ENCODE measurements at regions not wholly inside any gene's neighbourhood (a gene's known extent, or its start where the extent isn't known, plus 50 kb on each side); places are given as distances from the start of the nearest gene placed in this dataset.
"Not testable (repeated sequence)": the region's sequence is repeated elsewhere in the genome, so short reads cannot be mapped to it uniquely, and the experiment has no call there.

DNA sequence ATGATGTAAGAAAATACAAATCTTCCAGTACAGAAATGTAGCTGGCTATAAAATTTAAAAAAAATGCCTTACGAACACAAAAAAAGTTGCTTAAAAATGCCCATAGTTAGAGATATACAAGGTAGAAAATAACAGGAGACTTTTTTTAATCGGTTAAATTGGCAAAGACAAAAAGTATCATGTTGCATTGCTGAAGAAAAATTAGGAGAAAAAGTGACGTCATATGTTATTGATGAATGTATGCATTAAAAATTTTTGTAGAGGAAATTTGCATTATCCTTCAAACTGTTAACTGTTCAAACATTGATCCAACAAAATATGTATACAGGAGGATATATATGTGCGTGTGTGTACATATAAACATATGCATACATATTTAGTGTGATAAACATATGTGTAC lies 1634.4 kb upstream of the PCDH7 start:
- Histone ChIP-seq H3K9ac (ENCODE audit: low read length) (no peak overlapping the region), H3K4me3 (ENCODE audit: low read length) (no peak overlapping the region), H3K27me3 (ENCODE audit: control insufficient read depth, insufficient read depth, low read length) (no peaks in the 10 kb centered on the region), H3K36me3 (ENCODE audit: control insufficient read depth, insufficient read depth, low read length) (no peaks in the 10 kb centered on the region), H3K4me1 (ENCODE audit: control insufficient read depth, insufficient read depth, low read length) (no peaks in the 10 kb centered on the region), H3K27ac (ENCODE audit: low read depth, low read length) (no peak overlapping the region)

DNA sequence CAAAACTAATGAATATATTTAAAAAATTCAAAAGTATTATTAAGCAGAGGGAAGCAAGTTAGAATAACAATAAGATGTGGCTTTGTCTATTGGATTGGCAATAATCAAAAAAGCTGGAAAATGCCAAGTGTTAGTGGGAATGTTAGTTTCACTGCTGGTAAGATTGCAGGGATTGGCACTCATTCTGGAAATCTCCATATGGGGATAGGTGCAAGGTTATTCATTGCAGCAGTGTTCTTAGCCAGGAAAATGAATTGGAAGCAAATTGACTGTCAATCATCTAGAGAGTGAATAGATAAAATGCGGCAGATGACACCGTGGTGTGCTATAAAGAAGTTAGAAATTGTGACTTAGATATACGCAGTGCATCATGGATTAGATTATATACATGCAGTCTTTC lies 1615.5 kb upstream of the PCDH7 start:
- H3K4me3 ChIP-seq (ENCODE audit: low read length) = no peak overlapping the region
- H3K36me3 ChIP-seq (ENCODE audit: control insufficient read depth, insufficient read depth, low read length) = no peaks in the 10 kb centered on the region
- H3K27me3 ChIP-seq (ENCODE audit: control insufficient read depth, insufficient read depth, low read length) = no peaks in the 10 kb centered on the region
- no peak overlapping the region for H3K27ac ChIP-seq (ENCODE audit: low read depth, low read length)
- H3K9ac ChIP-seq (ENCODE audit: low read length) = no peak overlapping the region
- no peaks in the 10 kb centered on the region for H3K4me1 ChIP-seq (ENCODE audit: control insufficient read depth, insufficient read depth, low read length)

DNA sequence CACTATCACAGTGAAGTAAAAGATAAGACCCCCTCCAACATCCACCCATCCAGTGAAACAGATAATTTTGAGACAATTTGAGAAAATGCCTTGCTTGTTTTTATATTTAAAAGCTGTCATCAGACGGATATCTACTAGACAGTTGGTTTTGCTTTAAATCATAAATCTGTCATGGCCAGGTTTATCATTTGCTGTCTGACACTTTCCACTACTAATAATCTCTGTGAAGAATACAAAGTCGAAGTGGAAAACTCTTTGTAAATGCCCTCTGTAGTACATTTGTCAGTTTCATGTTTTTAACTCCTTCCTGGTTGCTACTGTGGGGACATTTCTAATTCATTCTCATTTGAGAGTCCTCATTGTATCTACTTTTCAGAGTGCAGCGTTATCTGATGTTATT lies 1606.2 kb upstream of the PCDH7 start:
- no peaks in the 10 kb centered on the region for H3K36me3 ChIP-seq (ENCODE audit: control insufficient read depth, insufficient read depth, low read length)
- no peak overlapping the region for H3K27ac ChIP-seq (ENCODE audit: low read depth, low read length)
- no peak overlapping the region for H3K9ac ChIP-seq (ENCODE audit: low read length)
- H3K4me1 ChIP-seq (ENCODE audit: control insufficient read depth, insufficient read depth, low read length) = no peaks in the 10 kb centered on the region
- H3K27me3 ChIP-seq (ENCODE audit: control insufficient read depth, insufficient read depth, low read length) = no peaks in the 10 kb centered on the region
- no peak overlapping the region for H3K4me3 ChIP-seq (ENCODE audit: low read length)

DNA sequence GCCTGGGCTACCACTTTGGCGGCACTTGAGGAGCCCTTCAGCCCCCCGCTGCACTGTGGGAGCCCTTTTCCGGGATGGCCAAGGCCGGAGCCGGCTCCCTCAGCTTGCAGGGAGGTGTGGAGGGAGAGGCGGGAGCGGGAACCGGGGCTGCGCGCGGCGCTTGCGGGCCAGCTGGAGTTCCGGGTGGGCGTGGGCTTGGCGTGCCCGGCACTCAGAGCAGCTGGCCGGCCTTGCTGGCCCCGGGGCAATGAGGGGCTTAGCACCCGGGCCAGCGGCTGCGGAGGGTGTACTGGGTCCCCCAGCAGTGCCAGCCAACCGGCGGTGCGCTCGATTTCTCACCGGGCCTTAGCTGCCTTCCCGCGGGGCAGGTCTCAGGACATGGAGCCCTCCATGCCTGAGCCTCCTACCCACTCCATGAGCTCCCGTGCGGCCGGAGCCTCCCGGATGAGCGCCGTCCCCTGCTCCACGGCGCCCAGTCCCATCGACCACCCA lies 1602.9 kb upstream of the PCDH7 start:
- H3K36me3 ChIP-seq (ENCODE audit: control insufficient read depth, insufficient read depth, low read length); H3K27me3 ChIP-seq (ENCODE audit: control insufficient read depth, insufficient read depth, low read length); H3K4me3 ChIP-seq (ENCODE audit: low read length); H3K27ac ChIP-seq (ENCODE audit: low read depth, low read length); H3K4me1 ChIP-seq (ENCODE audit: control insufficient read depth, insufficient read depth, low read length); H3K9ac ChIP-seq (ENCODE audit: low read length): not testable (repeated sequence)

DNA sequence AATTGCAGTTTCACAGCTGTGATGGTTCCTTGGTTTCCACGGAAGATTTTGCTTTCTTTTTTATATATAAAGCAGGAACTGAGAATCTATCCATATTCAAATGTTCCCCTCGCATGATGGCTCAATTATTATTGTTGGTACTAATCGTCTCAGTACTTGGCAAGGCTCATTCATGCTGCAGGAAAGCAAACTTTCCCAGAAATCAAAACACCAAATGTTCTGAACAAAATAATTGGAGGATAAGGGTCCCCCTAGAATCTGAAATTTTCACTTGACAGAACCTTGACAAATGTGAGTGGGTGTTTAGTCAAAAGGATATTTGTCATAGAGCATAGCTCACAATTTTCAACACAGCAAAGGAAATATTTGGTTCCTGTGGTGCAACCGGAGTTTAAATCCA lies 1598.6 kb upstream of the PCDH7 start:
- no peaks in the 10 kb centered on the region for H3K4me1 ChIP-seq (ENCODE audit: control insufficient read depth, insufficient read depth, low read length)
- H3K27me3 ChIP-seq (ENCODE audit: control insufficient read depth, insufficient read depth, low read length) = no peaks in the 10 kb centered on the region
- no peak overlapping the region for H3K27ac ChIP-seq (ENCODE audit: low read depth, low read length)
- no peak overlapping the region for H3K9ac ChIP-seq (ENCODE audit: low read length)
- H3K36me3 ChIP-seq (ENCODE audit: control insufficient read depth, insufficient read depth, low read length) = no peaks in the 10 kb centered on the region
- H3K4me3 ChIP-seq (ENCODE audit: low read length) = no peak overlapping the region

DNA sequence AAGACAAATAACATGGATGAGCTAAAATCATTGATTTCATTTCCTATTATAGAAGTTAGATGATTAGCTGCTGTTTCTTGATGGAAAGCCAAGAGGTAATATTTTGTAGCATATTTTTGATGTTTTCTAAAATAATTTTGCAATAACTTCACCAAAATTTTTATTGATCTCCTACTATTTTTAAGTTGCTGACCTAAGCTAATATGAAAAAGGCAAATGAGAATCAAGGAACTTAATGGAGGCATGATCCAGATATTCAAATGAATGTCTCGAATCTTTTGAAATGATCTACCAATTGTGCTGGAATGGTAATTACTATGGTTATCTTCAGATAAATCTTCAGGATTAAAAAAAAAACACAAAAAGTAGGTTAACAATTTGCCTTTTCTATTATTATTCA lies 1591.4 kb upstream of the PCDH7 start:
- no peaks in the 10 kb centered on the region for H3K4me1 ChIP-seq (ENCODE audit: control insufficient read depth, insufficient read depth, low read length)
- H3K36me3 ChIP-seq (ENCODE audit: control insufficient read depth, insufficient read depth, low read length) = no peaks in the 10 kb centered on the region
- H3K27me3 ChIP-seq (ENCODE audit: control insufficient read depth, insufficient read depth, low read length) = no peaks in the 10 kb centered on the region
- no peak overlapping the region for H3K4me3 ChIP-seq (ENCODE audit: low read length)
- H3K9ac ChIP-seq (ENCODE audit: low read length) = no peak overlapping the region
- no peak overlapping the region for H3K27ac ChIP-seq (ENCODE audit: low read depth, low read length)

DNA sequence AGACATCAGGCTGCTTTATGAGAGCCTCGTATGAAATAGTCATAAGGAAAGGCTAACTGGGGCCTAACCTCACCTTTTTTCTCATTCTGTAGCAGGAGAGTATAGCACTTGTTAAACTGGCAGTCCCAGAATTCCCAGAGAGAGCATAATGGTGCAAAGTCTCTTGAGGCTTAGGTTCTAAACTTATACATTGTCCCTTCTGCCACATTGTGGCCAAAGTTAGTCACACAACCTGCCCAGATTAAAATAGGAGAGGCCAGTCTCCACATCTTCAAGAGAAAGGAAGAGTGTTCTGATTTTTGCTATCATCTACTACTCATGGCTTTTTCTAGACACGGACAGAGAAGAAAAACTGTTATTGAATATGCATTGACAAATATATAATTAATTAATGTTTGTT lies 1588.9 kb upstream of the PCDH7 start:
- Histone ChIP-seq H3K27ac (ENCODE audit: low read depth, low read length) (no peak overlapping the region), H3K27me3 (ENCODE audit: control insufficient read depth, insufficient read depth, low read length) (no peaks in the 10 kb centered on the region)

DNA sequence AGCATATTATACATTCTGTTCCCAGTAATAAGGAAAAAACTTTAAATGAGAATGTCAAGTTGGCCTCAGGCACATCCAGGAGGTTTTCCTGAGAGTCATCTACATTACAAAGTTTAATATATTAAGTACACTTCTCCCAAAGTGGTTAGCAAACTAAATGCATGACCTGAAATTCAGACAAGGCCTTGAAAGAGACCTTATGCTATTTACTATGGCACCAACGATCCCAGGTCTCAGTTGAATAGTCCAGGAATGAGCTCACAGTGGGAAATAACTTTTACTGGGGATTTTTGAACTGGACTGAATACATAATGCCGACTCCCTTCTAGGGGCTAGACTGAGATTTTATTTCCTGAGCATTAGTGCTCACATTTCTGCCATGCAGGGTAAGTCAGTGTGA lies 1577.5 kb upstream of the PCDH7 start:
- Histone ChIP-seq H3K4me1 (ENCODE audit: control insufficient read depth, insufficient read depth, low read length) (no peaks in the 10 kb centered on the region), H3K4me3 (ENCODE audit: low read length) (no peak overlapping the region), H3K9ac (ENCODE audit: low read length) (no peak overlapping the region), H3K36me3 (ENCODE audit: control insufficient read depth, insufficient read depth, low read length) (no peaks in the 10 kb centered on the region), H3K27me3 (ENCODE audit: control insufficient read depth, insufficient read depth, low read length) (no peaks in the 10 kb centered on the region), H3K27ac (ENCODE audit: low read depth, low read length) (no peak overlapping the region)

More for the DNA sequence above, 1588.9 kb upstream of the PCDH7 start:
- Histone ChIP-seq H3K36me3 (ENCODE audit: control insufficient read depth, insufficient read depth, low read length) (no peaks in the 10 kb centered on the region), H3K4me1 (ENCODE audit: control insufficient read depth, insufficient read depth, low read length) (no peaks in the 10 kb centered on the region), H3K9ac (ENCODE audit: low read length) (no peak overlapping the region), H3K4me3 (ENCODE audit: low read length) (no peak overlapping the region)

DNA sequence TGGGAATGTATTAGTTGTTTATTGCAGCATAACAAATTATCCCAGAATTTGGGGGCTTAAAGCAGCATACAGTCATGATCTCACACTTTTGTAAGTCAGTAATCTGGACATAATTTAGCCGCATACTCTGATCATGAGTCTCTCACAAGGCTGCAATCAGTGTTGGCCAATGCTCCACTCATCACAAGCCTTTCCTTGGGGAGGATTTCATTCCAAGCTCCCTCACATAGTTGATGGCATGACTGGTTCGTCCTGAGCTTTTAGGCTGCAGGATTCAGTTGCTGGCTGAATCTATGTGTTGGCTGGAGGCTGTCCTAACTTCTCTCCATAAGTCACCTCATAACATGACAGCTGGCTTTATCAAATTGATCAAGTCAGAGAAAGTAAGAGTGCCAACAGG lies 1568.6 kb upstream of the PCDH7 start:
- no peaks in the 10 kb centered on the region for H3K36me3 ChIP-seq (ENCODE audit: control insufficient read depth, insufficient read depth, low read length)
- no peaks in the 10 kb centered on the region for H3K4me1 ChIP-seq (ENCODE audit: control insufficient read depth, insufficient read depth, low read length)
- no peak overlapping the region for H3K9ac ChIP-seq (ENCODE audit: low read length)
- H3K4me3 ChIP-seq (ENCODE audit: low read length) = no peak overlapping the region
- no peak overlapping the region for H3K27ac ChIP-seq (ENCODE audit: low read depth, low read length)
- no peaks in the 10 kb centered on the region for H3K27me3 ChIP-seq (ENCODE audit: control insufficient read depth, insufficient read depth, low read length)

DNA sequence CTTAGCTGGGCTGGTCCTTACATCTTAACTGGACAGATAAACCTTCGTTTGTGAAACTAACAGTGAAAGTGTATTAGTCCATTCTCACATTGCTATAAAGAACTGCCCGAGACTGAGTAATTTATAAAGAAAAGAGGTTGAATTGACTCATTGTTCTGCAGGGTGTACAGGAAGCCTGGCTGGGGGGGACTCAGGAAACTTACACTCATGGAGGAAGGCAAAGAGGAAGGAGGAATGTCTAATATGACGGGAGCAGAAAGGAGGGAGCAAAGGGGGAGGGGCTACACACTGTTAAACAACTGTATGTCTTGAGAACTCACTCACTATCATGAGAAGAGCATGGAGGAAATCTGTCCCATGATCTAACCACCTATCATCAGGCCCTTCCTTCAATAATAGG lies 1566.5 kb upstream of the PCDH7 start:
- Histone ChIP-seq H3K36me3 (ENCODE audit: control insufficient read depth, insufficient read depth, low read length) (no peaks in the 10 kb centered on the region), H3K27ac (ENCODE audit: low read depth, low read length) (no peak overlapping the region), H3K9ac (ENCODE audit: low read length) (no peak overlapping the region), H3K4me3 (ENCODE audit: low read length) (no peak overlapping the region), H3K27me3 (ENCODE audit: control insufficient read depth, insufficient read depth, low read length) (no peaks in the 10 kb centered on the region), H3K4me1 (ENCODE audit: control insufficient read depth, insufficient read depth, low read length) (no peaks in the 10 kb centered on the region)

DNA sequence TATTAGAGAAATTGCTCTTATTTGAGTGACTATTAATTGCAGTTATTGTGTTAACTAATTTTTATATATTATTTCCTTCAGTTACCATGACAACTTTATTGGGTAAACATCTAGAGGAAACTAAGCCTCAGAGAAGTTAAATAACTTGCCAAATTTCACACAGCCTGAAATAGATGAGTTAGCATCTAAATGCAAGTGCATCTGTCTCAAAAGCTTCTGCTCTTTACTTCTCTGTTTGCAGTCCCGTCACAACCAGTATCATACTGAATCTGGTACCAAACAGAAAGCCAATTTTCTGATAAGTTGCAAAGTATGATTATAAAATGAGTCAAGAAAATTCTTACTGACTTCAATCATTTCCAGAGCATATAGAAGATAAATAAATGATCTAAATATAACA lies 1544.9 kb upstream of the PCDH7 start:
- Histone ChIP-seq H3K27ac (ENCODE audit: low read depth, low read length) (no peak overlapping the region), H3K4me3 (ENCODE audit: low read length) (no peak overlapping the region), H3K27me3 (ENCODE audit: control insufficient read depth, insufficient read depth, low read length) (no peaks in the 10 kb centered on the region), H3K4me1 (ENCODE audit: control insufficient read depth, insufficient read depth, low read length) (no peaks in the 10 kb centered on the region), H3K9ac (ENCODE audit: low read length) (no peak overlapping the region), H3K36me3 (ENCODE audit: control insufficient read depth, insufficient read depth, low read length) (no peaks in the 10 kb centered on the region)

DNA sequence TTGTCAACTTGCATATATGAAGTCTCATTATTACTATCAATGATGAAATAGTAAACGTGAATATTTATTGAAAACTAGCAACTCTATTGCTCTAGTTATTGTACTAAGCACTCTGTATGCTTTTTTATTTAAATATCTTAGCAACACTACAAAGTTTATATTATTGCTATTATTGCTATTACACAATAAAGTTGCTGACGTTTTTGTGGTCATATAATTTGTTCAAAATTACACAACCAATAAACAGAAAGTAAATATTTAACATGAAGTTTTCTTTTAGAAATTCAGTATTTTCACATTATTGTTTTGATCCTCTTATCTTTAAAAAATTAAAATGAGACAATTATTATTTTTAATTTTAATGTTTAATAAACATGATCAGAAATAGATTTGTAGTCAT lies 1521.1 kb upstream of the PCDH7 start:
- Histone ChIP-seq H3K27ac (ENCODE audit: low read depth, low read length) (no peak overlapping the region), H3K9ac (ENCODE audit: low read length) (no peak overlapping the region), H3K4me1 (ENCODE audit: control insufficient read depth, insufficient read depth, low read length) (no peaks in the 10 kb centered on the region), H3K4me3 (ENCODE audit: low read length) (no peak overlapping the region), H3K36me3 (ENCODE audit: control insufficient read depth, insufficient read depth, low read length) (no peaks in the 10 kb centered on the region), H3K27me3 (ENCODE audit: control insufficient read depth, insufficient read depth, low read length) (no peaks in the 10 kb centered on the region)

DNA sequence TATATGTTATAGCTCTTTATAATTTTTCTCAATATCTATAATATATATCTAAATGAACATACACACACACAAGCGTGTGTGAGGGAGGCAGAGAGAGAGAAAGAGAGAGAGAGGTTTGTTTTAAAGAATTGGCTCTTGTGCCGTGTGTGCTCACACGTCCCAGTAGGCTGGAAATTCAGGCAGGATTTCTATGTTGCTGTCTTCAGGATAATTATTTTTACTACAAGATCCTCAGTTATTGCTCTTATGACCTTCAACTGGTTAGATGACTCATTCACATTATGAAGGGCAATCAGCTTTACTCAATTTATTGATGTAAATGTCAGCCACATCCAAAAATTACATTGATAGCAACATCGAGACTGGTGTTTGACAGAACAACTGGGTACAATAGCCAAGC lies 1520.7 kb upstream of the PCDH7 start:
- no peak overlapping the region for H3K27ac ChIP-seq (ENCODE audit: low read depth, low read length)
- no peak overlapping the region for H3K4me3 ChIP-seq (ENCODE audit: low read length)
- no peaks in the 10 kb centered on the region for H3K4me1 ChIP-seq (ENCODE audit: control insufficient read depth, insufficient read depth, low read length)
- H3K27me3 ChIP-seq (ENCODE audit: control insufficient read depth, insufficient read depth, low read length) = no peaks in the 10 kb centered on the region
- H3K9ac ChIP-seq (ENCODE audit: low read length) = no peak overlapping the region
- no peaks in the 10 kb centered on the region for H3K36me3 ChIP-seq (ENCODE audit: control insufficient read depth, insufficient read depth, low read length)
